GM23338 (cell line): ENCODE measurements at regions not wholly inside any gene's neighbourhood (a gene's known extent, or its start where the extent isn't known, plus 50 kb on each side); places are given as distances from the start of the nearest gene placed in this dataset.

Experiments
- CREB1 ChIP-seq: fragments of 250-450 bp; sonication (Bioruptor Pico); IDR thresholded peaks from 2 replicates; pipeline ENCODE4 v1.5.0; 2020; ENCODE audit warnings: low read depth, mild to moderate bottlenecking, moderate library complexity
- CTCF ChIP-seq, 2 experiments: fragments of 200-600 bp in 1 of 2; sonication (generic) in 1 of 2; conservative IDR thresholded peaks; 2 replicates each; pipeline versions ENCODE4 v1.5.1 to v1.6.1; 2016 to 2017; ENCODE audit warnings: antibody characterized with exemption in 2 of 2, low read depth in 2 of 2, mild to moderate bottlenecking in 2 of 2, moderate library complexity in 1 of 2
- EZH2 ChIP-seq: fragments of 200-600 bp; sonication (generic); IDR thresholded peaks from one replicate; pipeline ENCODE4 v1.8.0; 2017; ENCODE audit warnings: antibody characterized with exemption, mild to moderate bottlenecking, low read depth; ENCODE audit not compliant: unreplicated experiment
- EZH2phosphoT487 ChIP-seq: fragments of 200-600 bp; sonication (generic); IDR thresholded peaks from one replicate; pipeline ENCODE4 v1.8.1; 2018; ENCODE audit warnings: antibody characterized with exemption; ENCODE audit not compliant: unreplicated experiment
- JUNB ChIP-seq: IDR thresholded peaks from one replicate; pipeline ENCODE4 v1.6.1; 2016; ENCODE audit warnings: antibody characterized with exemption; ENCODE audit not compliant: unreplicated experiment
- NANOG ChIP-seq: IDR thresholded peaks from 2 replicates; pipeline ENCODE4 v1.6.1; 2016; ENCODE audit warnings: antibody characterized with exemption, borderline replicate concordance
- POLR2AphosphoS5 ChIP-seq: IDR thresholded peaks from 2 replicates; pipeline ENCODE4 v1.6.1; 2016; ENCODE audit warnings: antibody characterized with exemption, low read depth
- REST ChIP-seq: IDR thresholded peaks from one replicate; pipeline ENCODE4 v1.6.1; 2018; ENCODE audit warnings: antibody characterized with exemption; ENCODE audit not compliant: unreplicated experiment
- STAT1 ChIP-seq: IDR thresholded peaks from one replicate; pipeline ENCODE4 v1.6.1; 2016; ENCODE audit warnings: antibody characterized with exemption; ENCODE audit not compliant: unreplicated experiment
- ZNF114 ChIP-seq: fragments of 250-450 bp; sonication (Bioruptor Pico); IDR thresholded peaks from 2 replicates; pipeline ENCODE4 v1.5.0; 2020; ENCODE audit warnings: mild to moderate bottlenecking, moderate library complexity
- ZNF331 ChIP-seq: fragments of 250-450 bp; sonication (Bioruptor Pico); IDR thresholded peaks from 2 replicates; pipeline ENCODE4 v1.5.0; 2020; ENCODE audit warnings: low read depth, mild to moderate bottlenecking, moderate library complexity
- TF ChIP-seq, protein P1 (sequence below): IDR thresholded peaks from 2 replicates; pipeline ENCODE4 v1.6.1; 2016; ENCODE audit warnings: antibody characterized with exemption

- no peak for TF ChIP-seq CTCF (conservative IDR thresholded peaks at IDR 0.05; ENCODE audit: low read depth in 2 of 2)
- no peak for TF ChIP-seq EZH2
- no peak for TF ChIP-seq POLR2AphosphoS5
- TF ChIP-seq, protein P1, sequence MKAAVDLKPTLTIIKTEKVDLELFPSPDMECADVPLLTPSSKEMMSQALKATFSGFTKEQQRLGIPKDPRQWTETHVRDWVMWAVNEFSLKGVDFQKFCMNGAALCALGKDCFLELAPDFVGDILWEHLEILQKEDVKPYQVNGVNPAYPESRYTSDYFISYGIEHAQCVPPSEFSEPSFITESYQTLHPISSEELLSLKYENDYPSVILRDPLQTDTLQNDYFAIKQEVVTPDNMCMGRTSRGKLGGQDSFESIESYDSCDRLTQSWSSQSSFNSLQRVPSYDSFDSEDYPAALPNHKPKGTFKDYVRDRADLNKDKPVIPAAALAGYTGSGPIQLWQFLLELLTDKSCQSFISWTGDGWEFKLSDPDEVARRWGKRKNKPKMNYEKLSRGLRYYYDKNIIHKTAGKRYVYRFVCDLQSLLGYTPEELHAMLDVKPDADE: no peak
- TF ChIP-seq EZH2phosphoT487: no peak
- no peak for TF ChIP-seq JUNB
- TF ChIP-seq REST: no peak
- no peak for TF ChIP-seq NANOG
- TF ChIP-seq CREB1: no peak
- TF ChIP-seq ZNF331 (CRISPR knock-in tag): no peak
- no peak for TF ChIP-seq ZNF114 (CRISPR knock-in tag)
- TF ChIP-seq STAT1: no peak
Measured at GRCh38 chr14:97920201-97920600, 1123.0 kb downstream of the VRK1 start.
